ENCODE measurements at regions not wholly inside any gene's neighbourhood (a gene's known extent, or its start where the extent isn't known, plus 50 kb on each side); places are given as distances from the start of the nearest gene placed in this dataset.

DNA sequence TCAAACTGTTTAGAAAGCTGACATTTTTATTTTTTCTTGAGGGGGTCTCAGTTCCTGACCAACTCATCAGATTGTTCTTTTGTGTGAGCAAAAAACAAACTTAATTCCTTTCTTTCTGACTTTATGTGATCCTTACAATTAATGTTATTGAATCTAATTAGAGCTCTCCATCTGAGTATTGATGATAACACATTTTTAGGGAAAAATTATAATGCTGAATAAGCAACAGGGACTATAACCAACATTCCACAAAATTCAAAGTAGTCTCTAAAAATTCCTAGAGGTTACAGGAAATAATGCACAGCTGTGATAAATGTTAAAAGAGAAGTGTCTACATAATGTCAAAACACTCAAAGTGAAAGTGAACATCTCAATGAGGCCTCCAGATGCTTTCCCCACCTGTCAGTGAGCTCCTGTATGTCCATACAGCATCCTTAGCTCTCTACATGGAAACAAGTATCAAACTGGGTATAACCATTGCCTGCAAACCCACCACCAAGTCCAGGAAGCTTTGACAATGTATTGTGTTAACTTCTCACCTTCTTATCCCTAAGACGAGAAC lies 786.0 kb upstream of the SLC39A10 start:
- ATAC-seq (ENCODE audit: low read depth) (no peak), DNase-seq (no peak)
- TF ChIP-seq EZH2 (IDR thresholded peaks at IDR 0.05; ENCODE audit: borderline replicate concordance, insufficient read depth, low read depth, low read length, poor library complexity, severe bottlenecking) (no peak), CTCF (IDR thresholded peaks at IDR 0.05) (no peak)
- no peaks in the 10 kb centered on the region for H3K79me2 ChIP-seq (ENCODE audit: control insufficient read depth, insufficient read depth, low read length)
- H3K36me3 ChIP-seq (replicated peaks in 1 of 2; ENCODE audit: control extremely low read depth in 1 of 2, control insufficient read depth in 1 of 2, extremely low read depth in 1 of 2, insufficient read depth in 2 of 2, low read length in 1 of 2): no peaks in the 10 kb centered on the region
- H3K9ac ChIP-seq (ENCODE audit: low read length): no peak overlapping the region
- H3K27me3 ChIP-seq (replicated peaks in 1 of 4; ENCODE audit: control extremely low read depth in 1 of 4, control insufficient read depth in 3 of 4, insufficient read depth in 4 of 4, low read length in 3 of 4): no peaks in the 10 kb centered on the region
- ChIA-PET POLR2A (no interaction called here), CTCF (no interaction called here)
- H3K9me3 ChIP-seq (ENCODE audit: control extremely low read depth in 1 of 3, control insufficient read depth in 2 of 3, insufficient read depth in 1 of 3, low read length in 2 of 3): no peaks in the 10 kb centered on the region
- H3K4me1 ChIP-seq (ENCODE audit: control insufficient read depth in 2 of 2, insufficient read depth in 2 of 2, low read length in 2 of 2): no peaks in the 10 kb centered on the region
- Mint-ChIP-seq H3K4me3 (no peak overlapping the region), H3K4me1 (no peaks in the 10 kb centered on the region), H3K27ac (no peak overlapping the region), H3K9me3 (ENCODE audit: insufficient read depth) (no peaks in the 10 kb centered on the region), H3K27me3 (no peaks in the 10 kb centered on the region)
- WGBS (ENCODE audit: insufficient coverage): no CpG with 5 or more reads among the region's 1 CpG
- H2AFZ ChIP-seq (ENCODE audit: insufficient read depth, low read depth, low read length, poor library complexity, severe bottlenecking): no peak overlapping the region
- intact Hi-C loops (cut with micrococcal nuclease): no loop called here
- H3K4me2 ChIP-seq (replicated peaks; ENCODE audit: low read depth, low read length, poor library complexity, severe bottlenecking): no peak overlapping the region
- no peak overlapping the region for H3K4me3 ChIP-seq (ENCODE audit: control extremely low read depth in 1 of 5, extremely low read depth in 1 of 5, insufficient read depth in 1 of 5, low read depth in 2 of 5, low read length in 4 of 5)
- H4K20me1 ChIP-seq (ENCODE audit: control insufficient read depth, insufficient read depth, low read length, poor library complexity, severe bottlenecking): no peaks in the 10 kb centered on the region
- no peak overlapping the region for H3K27ac ChIP-seq (ENCODE audit: low read length in 2 of 2)

- Histone ChIP-seq H3K9me3 (ENCODE audit: control extremely low read depth in 1 of 3, control insufficient read depth in 2 of 3, insufficient read depth in 1 of 3, low read length in 2 of 3) (no peaks in the 10 kb centered on the region), H2AFZ (ENCODE audit: insufficient read depth, low read depth, low read length, poor library complexity, severe bottlenecking) (no peak overlapping the region), H3K4me3 (ENCODE audit: control extremely low read depth in 1 of 5, extremely low read depth in 1 of 5, insufficient read depth in 1 of 5, low read depth in 2 of 5, low read length in 4 of 5) (no peak overlapping the region), H3K27me3 (replicated peaks in 1 of 4; ENCODE audit: control extremely low read depth in 1 of 4, control insufficient read depth in 3 of 4, insufficient read depth in 4 of 4, low read length in 3 of 4) (no peaks in the 10 kb centered on the region), H4K20me1 (ENCODE audit: control insufficient read depth, insufficient read depth, low read length, poor library complexity, severe bottlenecking) (no peaks in the 10 kb centered on the region), H3K27ac (ENCODE audit: low read length in 2 of 2) (no peak overlapping the region), H3K4me1 (ENCODE audit: control insufficient read depth in 2 of 2, insufficient read depth in 2 of 2, low read length in 2 of 2) (no peaks in the 10 kb centered on the region), H3K4me2 (replicated peaks; ENCODE audit: low read depth, low read length, poor library complexity, severe bottlenecking) (no peak overlapping the region), H3K79me2 (ENCODE audit: control insufficient read depth, insufficient read depth, low read length) (no peaks in the 10 kb centered on the region), H3K9ac (ENCODE audit: low read length) (no peak overlapping the region), H3K36me3 (replicated peaks in 1 of 2; ENCODE audit: control extremely low read depth in 1 of 2, control insufficient read depth in 1 of 2, extremely low read depth in 1 of 2, insufficient read depth in 2 of 2, low read length in 1 of 2) (no peaks in the 10 kb centered on the region)
- DNase-seq (peak; percentile 8), ATAC-seq (ENCODE audit: low read depth) (no peak)
- no peak for TF ChIP-seq EZH2 (IDR thresholded peaks at IDR 0.05; ENCODE audit: borderline replicate concordance, insufficient read depth, low read depth, low read length, poor library complexity, severe bottlenecking)
- TF ChIP-seq CTCF (IDR thresholded peaks at IDR 0.05): peak; percentile 49
- WGBS (ENCODE audit: insufficient coverage): no CpG with 5 or more reads among the region's 1 CpG
- H3K9me3 Mint-ChIP-seq (ENCODE audit: insufficient read depth): no peaks in the 10 kb centered on the region
- ChIA-PET POLR2A (no interaction called here), CTCF (interaction anchor here (0.6 to 0.7 kb wide), 2 partner anchors 328 to 923 kb away, joined by 3 to 4 read pairs; no protein-coding TSS in a partner anchor)
- H3K27me3 Mint-ChIP-seq: no peaks in the 10 kb centered on the region
- intact Hi-C loops (cut with micrococcal nuclease): no loop called here
- H3K27ac Mint-ChIP-seq: no peak overlapping the region
- H3K4me1 Mint-ChIP-seq: no peaks in the 10 kb centered on the region
- no peak overlapping the region for H3K4me3 Mint-ChIP-seq
Measured at GRCh38 chr2:194867328-194867727, 789.7 kb upstream of the SLC39A10 start.

Data from B cell (primary cell).